ENCODE measurements at regions not wholly inside any gene's neighbourhood (a gene's known extent, or its start where the extent isn't known, plus 50 kb on each side); places are given as distances from the start of the nearest gene placed in this dataset.

GRCh38 chr3:193124861-193125260, 116.2 kb upstream of the PLAAT1 start:
- H3K4me1 ChIP-seq (ENCODE audit: control insufficient read depth in 2 of 2, insufficient read depth in 2 of 2, low read length in 2 of 2): no peaks in the 10 kb centered on the region
- no peak for DNase-seq (ENCODE audit: low read depth in 6 of 9, low spot score in 9 of 9)
- no peaks in the 10 kb centered on the region for H3K27me3 ChIP-seq (ENCODE audit: control insufficient read depth in 2 of 2, insufficient read depth in 1 of 2, low read length in 1 of 2)
- no peak overlapping the region for H3K4me3 ChIP-seq (ENCODE audit: low read length in 2 of 2)
- H3K27ac ChIP-seq (ENCODE audit: low read depth in 1 of 2, low read length in 1 of 2): no peak overlapping the region
- H3K36me3 ChIP-seq (ENCODE audit: control insufficient read depth in 2 of 2, insufficient read depth in 2 of 2, low read length in 1 of 2): no peaks in the 10 kb centered on the region
- 87% methylated on average over 9 of the region's 9 CpGs for WGBS
- H3K9me3 ChIP-seq (ENCODE audit: control insufficient read depth in 2 of 2, insufficient read depth in 1 of 2, low read length in 1 of 2): no peaks in the 10 kb centered on the region

- Histone ChIP-seq H3K4me1 (ENCODE audit: control insufficient read depth in 2 of 2, insufficient read depth in 2 of 2, low read length in 2 of 2) (no peaks in the 10 kb centered on the region), H3K9me3 (ENCODE audit: control insufficient read depth in 2 of 2, insufficient read depth in 1 of 2, low read length in 1 of 2) (no peaks in the 10 kb centered on the region), H3K27ac (ENCODE audit: low read depth in 1 of 2, low read length in 1 of 2) (no peak overlapping the region), H3K36me3 (ENCODE audit: control insufficient read depth in 2 of 2, insufficient read depth in 2 of 2, low read length in 1 of 2) (no peaks in the 10 kb centered on the region), H3K4me3 (ENCODE audit: low read length in 2 of 2) (no peak overlapping the region), H3K27me3 (ENCODE audit: control insufficient read depth in 2 of 2, insufficient read depth in 1 of 2, low read length in 1 of 2) (no peaks in the 10 kb centered on the region)
- 80% methylated on average over 4 of the region's 4 CpGs for WGBS
- DNase-seq (ENCODE audit: low read depth in 6 of 9, low spot score in 9 of 9): no peak
Observed at GRCh38 chr3:193129607-193130006, 111.4 kb upstream of the PLAAT1 start.

GRCh38 chr3:193130576-193130975, 110.4 kb upstream of the PLAAT1 start:
- WGBS: 97% methylated on average over 4 of the region's 4 CpGs
- no peak for DNase-seq (ENCODE audit: low read depth in 6 of 9, low spot score in 9 of 9)
- no peaks in the 10 kb centered on the region for H3K36me3 ChIP-seq (ENCODE audit: control insufficient read depth in 2 of 2, insufficient read depth in 2 of 2, low read length in 1 of 2)

GRCh38 chr3:193132241-193132640, 108.8 kb upstream of the PLAAT1 start:
- H3K4me1 ChIP-seq (ENCODE audit: control insufficient read depth in 2 of 2, insufficient read depth in 2 of 2, low read length in 2 of 2): no peaks in the 10 kb centered on the region
- H3K4me3 ChIP-seq (ENCODE audit: low read length in 2 of 2): no peak overlapping the region
- no peaks in the 10 kb centered on the region for H3K9me3 ChIP-seq (ENCODE audit: control insufficient read depth in 2 of 2, insufficient read depth in 1 of 2, low read length in 1 of 2)
- no peaks in the 10 kb centered on the region for H3K36me3 ChIP-seq (ENCODE audit: control insufficient read depth in 2 of 2, insufficient read depth in 2 of 2, low read length in 1 of 2)
- H3K27me3 ChIP-seq (ENCODE audit: control insufficient read depth in 2 of 2, insufficient read depth in 1 of 2, low read length in 1 of 2): no peaks in the 10 kb centered on the region
- DNase-seq (ENCODE audit: low read depth in 6 of 9, low spot score in 9 of 9): no peak
- H3K27ac ChIP-seq (ENCODE audit: low read depth in 1 of 2, low read length in 1 of 2): no peak overlapping the region
- 75% methylated on average over 2 of the region's 2 CpGs for WGBS

More at GRCh38 chr3:193130576-193130975, 110.4 kb upstream of the PLAAT1 start:
- Histone ChIP-seq H3K27me3 (ENCODE audit: control insufficient read depth in 2 of 2, insufficient read depth in 1 of 2, low read length in 1 of 2) (no peaks in the 10 kb centered on the region), H3K27ac (ENCODE audit: low read depth in 1 of 2, low read length in 1 of 2) (no peak overlapping the region), H3K9me3 (ENCODE audit: control insufficient read depth in 2 of 2, insufficient read depth in 1 of 2, low read length in 1 of 2) (no peaks in the 10 kb centered on the region), H3K4me1 (ENCODE audit: control insufficient read depth in 2 of 2, insufficient read depth in 2 of 2, low read length in 2 of 2) (no peaks in the 10 kb centered on the region), H3K4me3 (ENCODE audit: low read length in 2 of 2) (no peak overlapping the region)

GRCh38 chr3:193132964-193133363, 108.1 kb upstream of the PLAAT1 start:
- WGBS: 90% methylated on average over 4 of the region's 4 CpGs
- no peaks in the 10 kb centered on the region for H3K36me3 ChIP-seq (ENCODE audit: control insufficient read depth in 2 of 2, insufficient read depth in 2 of 2, low read length in 1 of 2)
- H3K27me3 ChIP-seq (ENCODE audit: control insufficient read depth in 2 of 2, insufficient read depth in 1 of 2, low read length in 1 of 2): no peaks in the 10 kb centered on the region
- no peak overlapping the region for H3K4me3 ChIP-seq (ENCODE audit: low read length in 2 of 2)
- H3K9me3 ChIP-seq (ENCODE audit: control insufficient read depth in 2 of 2, insufficient read depth in 1 of 2, low read length in 1 of 2): no peaks in the 10 kb centered on the region
- DNase-seq (ENCODE audit: low read depth in 6 of 9, low spot score in 9 of 9): no peak
- H3K4me1 ChIP-seq (ENCODE audit: control insufficient read depth in 2 of 2, insufficient read depth in 2 of 2, low read length in 2 of 2): no peaks in the 10 kb centered on the region
- H3K27ac ChIP-seq (ENCODE audit: low read depth in 1 of 2, low read length in 1 of 2): no peak overlapping the region

- no peak overlapping the region for H3K27ac ChIP-seq (ENCODE audit: low read depth in 1 of 2, low read length in 1 of 2)
- H3K4me3 ChIP-seq (ENCODE audit: low read length in 2 of 2): no peak overlapping the region
- no peaks in the 10 kb centered on the region for H3K9me3 ChIP-seq (ENCODE audit: control insufficient read depth in 2 of 2, insufficient read depth in 1 of 2, low read length in 1 of 2)
- H3K27me3 ChIP-seq (ENCODE audit: control insufficient read depth in 2 of 2, insufficient read depth in 1 of 2, low read length in 1 of 2): no peaks in the 10 kb centered on the region
- no peaks in the 10 kb centered on the region for H3K4me1 ChIP-seq (ENCODE audit: control insufficient read depth in 2 of 2, insufficient read depth in 2 of 2, low read length in 2 of 2)
- no peak for DNase-seq (ENCODE audit: low read depth in 6 of 9, low spot score in 9 of 9)
- 88% methylated on average over 5 of the region's 5 CpGs for WGBS
- H3K36me3 ChIP-seq (ENCODE audit: control insufficient read depth in 2 of 2, insufficient read depth in 2 of 2, low read length in 1 of 2): no peaks in the 10 kb centered on the region
Observed at GRCh38 chr3:193134856-193135255, 106.2 kb upstream of the PLAAT1 start.

GRCh38 chr3:193140381-193140780, 100.6 kb upstream of the PLAAT1 start:
- Histone ChIP-seq H3K4me1 (ENCODE audit: control insufficient read depth in 2 of 2, insufficient read depth in 2 of 2, low read length in 2 of 2) (no peaks in the 10 kb centered on the region), H3K36me3 (ENCODE audit: control insufficient read depth in 2 of 2, insufficient read depth in 2 of 2, low read length in 1 of 2) (no peaks in the 10 kb centered on the region), H3K27me3 (ENCODE audit: control insufficient read depth in 2 of 2, insufficient read depth in 1 of 2, low read length in 1 of 2) (no peaks in the 10 kb centered on the region), H3K4me3 (ENCODE audit: low read length in 2 of 2) (no peak overlapping the region), H3K27ac (ENCODE audit: low read depth in 1 of 2, low read length in 1 of 2) (no peak overlapping the region), H3K9me3 (ENCODE audit: control insufficient read depth in 2 of 2, insufficient read depth in 1 of 2, low read length in 1 of 2) (no peaks in the 10 kb centered on the region)
- DNase-seq (ENCODE audit: low read depth in 6 of 9, low spot score in 9 of 9): no peak
- 93% methylated on average over 2 of the region's 2 CpGs for WGBS

- Histone ChIP-seq H3K27ac (ENCODE audit: low read depth in 1 of 2, low read length in 1 of 2) (no peak overlapping the region), H3K27me3 (ENCODE audit: control insufficient read depth in 2 of 2, insufficient read depth in 1 of 2, low read length in 1 of 2) (no peaks in the 10 kb centered on the region), H3K9me3 (ENCODE audit: control insufficient read depth in 2 of 2, insufficient read depth in 1 of 2, low read length in 1 of 2) (no peaks in the 10 kb centered on the region), H3K4me3 (ENCODE audit: low read length in 2 of 2) (no peak overlapping the region), H3K4me1 (ENCODE audit: control insufficient read depth in 2 of 2, insufficient read depth in 2 of 2, low read length in 2 of 2) (no peaks in the 10 kb centered on the region), H3K36me3 (ENCODE audit: control insufficient read depth in 2 of 2, insufficient read depth in 2 of 2, low read length in 1 of 2) (no peaks in the 10 kb centered on the region)
- WGBS: 96% methylated on average over 3 of the region's 3 CpGs
- DNase-seq (ENCODE audit: low read depth in 6 of 9, low spot score in 9 of 9): no peak
Observed at GRCh38 chr3:193145248-193145647, 95.8 kb upstream of the PLAAT1 start.

GRCh38 chr3:193148688-193149473, 92.1 kb upstream of the PLAAT1 start:
- Histone ChIP-seq H3K4me3 (ENCODE audit: low read length in 2 of 2) (no peak overlapping the region), H3K4me1 (ENCODE audit: control insufficient read depth in 2 of 2, insufficient read depth in 2 of 2, low read length in 2 of 2) (no peaks in the 10 kb centered on the region), H3K27ac (ENCODE audit: low read depth in 1 of 2, low read length in 1 of 2) (no peak overlapping the region), H3K27me3 (ENCODE audit: control insufficient read depth in 2 of 2, insufficient read depth in 1 of 2, low read length in 1 of 2) (no peaks in the 10 kb centered on the region), H3K9me3 (ENCODE audit: control insufficient read depth in 2 of 2, insufficient read depth in 1 of 2, low read length in 1 of 2) (no peaks in the 10 kb centered on the region), H3K36me3 (ENCODE audit: control insufficient read depth in 2 of 2, insufficient read depth in 2 of 2, low read length in 1 of 2) (no peaks in the 10 kb centered on the region)
- DNase-seq (ENCODE audit: low read depth in 6 of 9, low spot score in 9 of 9): no peak
- WGBS: 72% methylated on average over 5 of the region's 5 CpGs
